ENCODE measurements at regions not wholly inside any gene's neighbourhood (a gene's known extent, or its start where the extent isn't known, plus 50 kb on each side); places are given as distances from the start of the nearest gene placed in this dataset.

DNA sequence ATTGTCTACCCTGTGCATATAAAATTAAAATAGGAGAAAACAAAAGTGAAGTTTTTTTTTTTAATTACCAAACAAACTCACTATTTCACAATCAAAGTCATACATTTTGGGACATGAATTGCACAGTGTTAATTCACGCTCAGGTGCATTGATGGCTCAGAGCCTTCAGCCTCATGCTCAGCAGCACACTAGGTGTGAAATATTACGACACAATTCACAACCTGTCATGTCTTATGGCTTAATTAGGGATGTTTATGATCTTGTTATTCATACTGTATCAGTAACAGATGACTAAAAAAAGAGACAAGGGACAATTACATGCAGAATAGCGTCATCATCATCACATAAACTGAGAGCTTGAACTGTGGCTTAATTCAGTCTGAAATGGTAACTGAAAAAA is 2005.5 kb upstream of the PCDH20 start:
- Histone ChIP-seq H3K27me3 (no peaks in the 10 kb centered on the region), H3K4me1 (no peaks in the 10 kb centered on the region), H3K4me3 (no peak overlapping the region), H3K9me3 (no peaks in the 10 kb centered on the region), H3K27ac (no peak overlapping the region), H3K36me3 (no peaks in the 10 kb centered on the region)
- DNase-seq (ENCODE audit: low spot score), result no peak
- TF ChIP-seq, protein P1, sequence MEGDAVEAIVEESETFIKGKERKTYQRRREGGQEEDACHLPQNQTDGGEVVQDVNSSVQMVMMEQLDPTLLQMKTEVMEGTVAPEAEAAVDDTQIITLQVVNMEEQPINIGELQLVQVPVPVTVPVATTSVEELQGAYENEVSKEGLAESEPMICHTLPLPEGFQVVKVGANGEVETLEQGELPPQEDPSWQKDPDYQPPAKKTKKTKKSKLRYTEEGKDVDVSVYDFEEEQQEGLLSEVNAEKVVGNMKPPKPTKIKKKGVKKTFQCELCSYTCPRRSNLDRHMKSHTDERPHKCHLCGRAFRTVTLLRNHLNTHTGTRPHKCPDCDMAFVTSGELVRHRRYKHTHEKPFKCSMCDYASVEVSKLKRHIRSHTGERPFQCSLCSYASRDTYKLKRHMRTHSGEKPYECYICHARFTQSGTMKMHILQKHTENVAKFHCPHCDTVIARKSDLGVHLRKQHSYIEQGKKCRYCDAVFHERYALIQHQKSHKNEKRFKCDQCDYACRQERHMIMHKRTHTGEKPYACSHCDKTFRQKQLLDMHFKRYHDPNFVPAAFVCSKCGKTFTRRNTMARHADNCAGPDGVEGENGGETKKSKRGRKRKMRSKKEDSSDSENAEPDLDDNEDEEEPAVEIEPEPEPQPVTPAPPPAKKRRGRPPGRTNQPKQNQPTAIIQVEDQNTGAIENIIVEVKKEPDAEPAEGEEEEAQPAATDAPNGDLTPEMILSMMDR (IDR thresholded peaks at IDR 0.05), result no peak

DNA sequence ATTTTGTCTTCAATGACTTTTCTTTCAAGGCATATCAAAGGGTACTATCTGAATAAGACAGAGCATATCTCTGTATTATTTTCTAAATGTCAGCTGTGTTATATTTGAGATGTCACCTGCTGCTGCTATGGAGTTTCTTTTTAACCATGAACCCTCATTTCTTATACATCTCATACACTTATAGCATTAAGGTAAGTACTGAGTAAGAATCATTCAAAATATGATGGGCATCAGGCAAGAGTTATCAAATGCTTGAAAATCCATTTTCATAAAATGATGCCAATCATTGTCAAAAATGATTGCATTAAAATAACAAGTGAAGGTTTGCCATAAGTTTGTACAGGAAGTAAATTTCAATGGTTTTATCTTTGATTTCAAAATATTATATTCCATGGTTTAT is 2005.0 kb upstream of the PCDH20 start:
- Histone ChIP-seq H3K4me1 (no peaks in the 10 kb centered on the region), H3K9me3 (no peaks in the 10 kb centered on the region), H3K4me3 (no peak overlapping the region), H3K27ac (no peak overlapping the region), H3K27me3 (no peaks in the 10 kb centered on the region), H3K36me3 (no peaks in the 10 kb centered on the region)
- TF ChIP-seq, protein P1 (IDR thresholded peaks at IDR 0.05), result no peak
- no peak for DNase-seq (ENCODE audit: low spot score)

DNA sequence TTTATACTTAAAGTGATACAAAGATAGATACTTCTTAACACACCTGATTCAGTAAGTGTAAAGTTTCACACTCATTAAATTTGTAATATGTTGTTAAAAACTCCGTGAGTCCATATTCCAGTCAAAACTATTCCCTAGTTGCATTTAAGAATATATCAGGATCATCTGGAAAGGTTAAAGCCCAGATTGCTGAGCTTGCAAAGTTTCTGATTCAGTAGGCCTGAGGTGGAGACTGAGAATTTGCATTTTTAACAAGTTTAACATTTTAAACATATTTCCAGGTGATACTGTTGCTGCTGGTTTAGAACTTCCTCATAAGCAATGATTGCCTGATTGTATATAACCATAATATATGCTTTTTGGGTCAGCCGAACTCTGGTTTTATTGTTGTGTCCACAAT is 1998.6 kb upstream of the PCDH20 start:
- H3K9me3 ChIP-seq, result no peaks in the 10 kb centered on the region
- TF ChIP-seq, protein P1 (IDR thresholded peaks at IDR 0.05), result no peak

DNA sequence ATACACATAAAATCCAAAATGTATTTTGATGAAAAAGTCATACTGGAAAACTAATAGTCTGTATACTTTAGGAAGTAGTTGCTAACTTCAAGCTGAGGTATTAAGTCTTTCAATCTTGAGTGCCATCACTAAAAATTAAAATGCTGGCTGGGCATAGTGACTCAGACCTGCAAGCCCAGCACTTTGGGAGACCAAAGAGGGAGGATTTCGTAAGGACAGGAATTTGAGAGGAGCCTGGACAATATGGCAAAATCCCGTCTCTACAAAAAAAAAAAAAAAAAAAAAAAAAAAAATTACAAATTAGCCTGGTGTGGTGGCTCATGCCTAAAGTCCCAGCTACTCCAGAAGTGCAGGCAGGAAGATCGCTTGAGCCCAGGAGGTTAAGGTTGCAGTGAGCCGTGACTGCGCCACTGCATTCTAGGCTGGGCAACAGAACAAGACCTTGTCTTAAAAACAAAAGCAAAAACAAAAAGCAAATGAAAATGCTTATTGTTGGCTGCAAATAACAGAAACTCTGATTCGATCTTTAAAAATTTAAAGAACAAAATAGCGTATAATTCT is 1994.2 kb upstream of the PCDH20 start:
- Histone ChIP-seq H3K4me1 (no peaks in the 10 kb centered on the region), H3K27me3 (no peaks in the 10 kb centered on the region), H3K4me3 (no peak overlapping the region), H3K27ac (no peak overlapping the region), H3K9me3 (no peaks in the 10 kb centered on the region), H3K36me3 (no peaks in the 10 kb centered on the region)
- TF ChIP-seq, protein P1 (IDR thresholded peaks at IDR 0.05), result no peak
- DNase-seq (ENCODE audit: low spot score), result no peak

More for the DNA sequence above, 1998.6 kb upstream of the PCDH20 start:
- Histone ChIP-seq H3K27me3 (no peaks in the 10 kb centered on the region), H3K36me3 (no peaks in the 10 kb centered on the region), H3K4me3 (no peak overlapping the region), H3K4me1 (no peaks in the 10 kb centered on the region), H3K27ac (no peak overlapping the region)
- no peak for DNase-seq (ENCODE audit: low spot score)

DNA sequence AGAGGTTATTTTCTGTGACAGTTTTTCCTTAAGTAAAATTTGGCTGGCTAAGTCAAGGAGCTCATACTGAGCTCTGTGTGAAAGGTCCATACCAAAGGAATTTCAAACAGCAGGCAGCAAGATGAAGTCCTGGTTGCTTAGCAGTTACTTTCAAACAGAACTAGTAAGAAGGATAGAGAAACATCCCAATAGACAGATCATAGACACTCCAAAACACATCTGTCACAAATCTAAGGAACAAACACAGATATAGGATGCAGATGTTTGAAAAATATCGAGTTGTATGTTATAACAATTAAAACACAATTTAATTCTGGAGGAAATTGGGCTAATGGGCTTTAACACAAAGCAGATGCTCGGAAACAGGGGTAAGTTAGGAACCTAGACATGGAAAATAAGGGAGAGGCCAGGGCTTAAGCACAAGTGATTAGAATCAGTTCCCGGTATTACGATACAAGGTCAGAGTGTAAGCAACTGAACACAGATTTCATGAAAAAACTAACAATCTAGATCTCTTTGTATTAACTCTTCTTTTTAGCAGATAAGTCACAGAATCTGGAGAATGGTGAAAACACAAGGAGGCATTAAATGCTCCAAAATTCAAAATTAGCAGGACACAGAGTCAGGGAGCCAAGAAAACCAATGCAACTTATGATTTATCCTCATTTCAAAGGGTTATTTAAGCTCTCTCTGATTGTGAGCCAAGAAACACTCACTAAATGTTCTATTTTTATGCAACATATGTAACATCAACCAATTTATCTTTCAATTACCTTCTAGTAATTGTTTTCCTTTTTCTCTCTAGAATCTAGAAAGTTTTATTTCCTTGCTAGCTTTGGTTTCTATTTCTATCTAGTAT is 1992.9 kb upstream of the PCDH20 start:
- no peaks in the 10 kb centered on the region for H3K36me3 ChIP-seq
- TF ChIP-seq, protein P1 (IDR thresholded peaks at IDR 0.05), result no peak
- DNase-seq (ENCODE audit: low spot score), result no peak

More for the DNA sequence above, 1992.9 kb upstream of the PCDH20 start:
- H3K27me3 ChIP-seq, result no peaks in the 10 kb centered on the region
- H3K27ac ChIP-seq, result no peak overlapping the region
- H3K4me1 ChIP-seq, result no peaks in the 10 kb centered on the region
- H3K9me3 ChIP-seq, result no peaks in the 10 kb centered on the region
- H3K4me3 ChIP-seq, result no peak overlapping the region
